ENCODE measurements at regions not wholly inside any gene's neighbourhood (a gene's known extent, or its start where the extent isn't known, plus 50 kb on each side); places are given as distances from the start of the nearest gene placed in this dataset.

DNA sequence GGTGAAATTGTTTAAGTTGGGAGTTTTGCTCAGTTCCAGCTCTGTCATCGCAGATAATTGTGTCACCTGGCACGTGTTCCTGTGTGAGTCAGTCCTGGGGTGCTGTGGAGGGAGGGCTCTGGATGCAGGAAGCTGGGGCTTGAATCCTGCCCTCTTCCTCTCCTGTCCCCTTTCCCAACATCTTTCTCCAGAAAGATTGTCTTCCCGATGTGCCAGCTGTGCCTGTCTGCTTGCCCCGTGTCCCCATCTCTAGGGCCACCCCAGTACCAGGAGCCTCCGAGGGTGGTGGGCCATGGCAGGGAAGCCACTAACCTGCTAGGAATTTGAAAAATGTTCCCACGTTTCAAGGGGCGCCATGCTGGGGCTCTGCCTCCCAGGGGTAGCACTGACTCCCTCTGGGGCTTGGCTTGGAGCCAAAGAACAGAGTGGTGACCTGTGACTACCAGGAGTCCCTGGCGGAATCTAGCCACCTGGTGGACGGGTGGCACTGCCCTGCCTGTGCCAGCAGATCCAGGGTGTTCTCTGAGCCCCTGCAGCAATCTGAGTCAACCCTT lies 198.1 kb downstream of the ENGASE start:
- TF ChIP-seq EZH2 (conservative IDR thresholded peaks at IDR 0.05; ENCODE audit: low read depth, low read length) (no peak), POLR2A (IDR thresholded peaks at IDR 0.05; ENCODE audit: insufficient read depth in 1 of 2, low read depth in 2 of 2, low read length in 2 of 2) (no peak), NR3C1 (CRISPR knock-in tag; IDR thresholded peaks at IDR 0.05) (no peak), GATA4 (IDR thresholded peaks at IDR 0.05; ENCODE audit: borderline replicate concordance, low read depth) (no peak), YEATS4 (CRISPR knock-in tag; IDR thresholded peaks at IDR 0.05; ENCODE audit: borderline replicate concordance) (no peak), HMG20B (CRISPR knock-in tag; conservative IDR thresholded peaks at IDR 0.05) (no peak)
- TF ChIP-seq, protein P1, sequence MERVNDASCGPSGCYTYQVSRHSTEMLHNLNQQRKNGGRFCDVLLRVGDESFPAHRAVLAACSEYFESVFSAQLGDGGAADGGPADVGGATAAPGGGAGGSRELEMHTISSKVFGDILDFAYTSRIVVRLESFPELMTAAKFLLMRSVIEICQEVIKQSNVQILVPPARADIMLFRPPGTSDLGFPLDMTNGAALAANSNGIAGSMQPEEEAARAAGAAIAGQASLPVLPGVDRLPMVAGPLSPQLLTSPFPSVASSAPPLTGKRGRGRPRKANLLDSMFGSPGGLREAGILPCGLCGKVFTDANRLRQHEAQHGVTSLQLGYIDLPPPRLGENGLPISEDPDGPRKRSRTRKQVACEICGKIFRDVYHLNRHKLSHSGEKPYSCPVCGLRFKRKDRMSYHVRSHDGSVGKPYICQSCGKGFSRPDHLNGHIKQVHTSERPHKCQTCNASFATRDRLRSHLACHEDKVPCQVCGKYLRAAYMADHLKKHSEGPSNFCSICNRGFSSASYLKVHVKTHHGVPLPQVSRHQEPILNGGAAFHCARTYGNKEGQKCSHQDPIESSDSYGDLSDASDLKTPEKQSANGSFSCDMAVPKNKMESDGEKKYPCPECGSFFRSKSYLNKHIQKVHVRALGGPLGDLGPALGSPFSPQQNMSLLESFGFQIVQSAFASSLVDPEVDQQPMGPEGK (CRISPR knock-in tag; IDR thresholded peaks at IDR 0.05): no peak

Measured in HepG2 (cell line).